ENCODE measurements at regions not wholly inside any gene's neighbourhood (a gene's known extent, or its start where the extent isn't known, plus 50 kb on each side); places are given as distances from the start of the nearest gene placed in this dataset.
"Not testable (repeated sequence)": the region's sequence is repeated elsewhere in the genome, so short reads cannot be mapped to it uniquely, and the experiment has no call there.

GRCh38 chr11:121372028-121372427 is 79.5 kb downstream of the SC5D start:
- DNase-seq = no peak
- no peak overlapping the region for H3K27ac ChIP-seq
- no peaks in the 10 kb centered on the region for H3K4me1 ChIP-seq
- TF ChIP-seq CTCF (IDR thresholded peaks at IDR 0.05 in 4 of 5, conservative IDR thresholded peaks at IDR 0.05 in 1 of 5) (no peak), POLR2A (IDR thresholded peaks at IDR 0.05) (no peak)
- no peaks in the 10 kb centered on the region for H3K9me3 ChIP-seq
- no peak for ATAC-seq
- H3K27me3 ChIP-seq = no peaks in the 10 kb centered on the region
- no peaks in the 10 kb centered on the region for H3K36me3 ChIP-seq
- in situ Hi-C loops (cut with MboI; ENCODE audit: low sequenced_read_pairs in 4 of 4) = no loop called here
- H3K4me3 ChIP-seq = no peak overlapping the region
- intact Hi-C loops (cut with DNase I; ENCODE audit: low total_unique reads) = no loop called here

GRCh38 chr11:121372671-121373429 is 79.3 kb upstream of the SORL1 start:
- ATAC-seq (no peak), DNase-seq (no peak)
- H3K27ac ChIP-seq = no peak overlapping the region
- in situ Hi-C loops (cut with MboI; ENCODE audit: low sequenced_read_pairs in 4 of 4) (no loop called here), intact Hi-C loops (cut with DNase I; ENCODE audit: low total_unique reads) (no loop called here)
- H3K36me3 ChIP-seq = no peaks in the 10 kb centered on the region
- H3K4me1 ChIP-seq = no peaks in the 10 kb centered on the region
- H3K9me3 ChIP-seq = no peaks in the 10 kb centered on the region
- TF ChIP-seq CTCF (IDR thresholded peaks at IDR 0.05 in 4 of 5, conservative IDR thresholded peaks at IDR 0.05 in 1 of 5) (no peak), POLR2A (IDR thresholded peaks at IDR 0.05) (no peak)
- no peak overlapping the region for H3K4me3 ChIP-seq
- H3K27me3 ChIP-seq = no peaks in the 10 kb centered on the region

GRCh38 chr11:121374286-121374985 is 77.7 kb upstream of the SORL1 start:
- Histone ChIP-seq H3K9me3 (no peaks in the 10 kb centered on the region), H3K27me3 (no peaks in the 10 kb centered on the region), H3K36me3 (no peaks in the 10 kb centered on the region), H3K4me3 (no peak overlapping the region), H3K4me1 (no peaks in the 10 kb centered on the region), H3K27ac (no peak overlapping the region)
- in situ Hi-C loops (cut with MboI; ENCODE audit: low sequenced_read_pairs in 4 of 4) = no loop called here
- no peak for DNase-seq
- ATAC-seq = no peak
- intact Hi-C loops (cut with DNase I; ENCODE audit: low total_unique reads) = no loop called here
- no peak for TF ChIP-seq POLR2A (IDR thresholded peaks at IDR 0.05)

GRCh38 chr11:121376130-121376529 is 76.0 kb upstream of the SORL1 start:
- no peaks in the 10 kb centered on the region for H3K9me3 ChIP-seq
- H3K4me1 ChIP-seq = no peaks in the 10 kb centered on the region
- in situ Hi-C loops (cut with MboI; ENCODE audit: low sequenced_read_pairs in 4 of 4) = no loop called here
- H3K27ac ChIP-seq = no peak overlapping the region
- TF ChIP-seq POLR2A (IDR thresholded peaks at IDR 0.05) = no peak
- TF ChIP-seq CTCF (IDR thresholded peaks at IDR 0.05 in 4 of 5, conservative IDR thresholded peaks at IDR 0.05 in 1 of 5) = no peak
- no peaks in the 10 kb centered on the region for H3K36me3 ChIP-seq
- DNase-seq (no peak), ATAC-seq (no peak)
- H3K27me3 ChIP-seq = no peaks in the 10 kb centered on the region
- intact Hi-C loops (cut with DNase I; ENCODE audit: low total_unique reads) = no loop called here
- H3K4me3 ChIP-seq = no peak overlapping the region

GRCh38 chr11:121379145-121379810 is 72.8 kb upstream of the SORL1 start:
- H3K4me1 ChIP-seq; intact Hi-C loops (cut with DNase I; ENCODE audit: low total_unique reads); ATAC-seq; H3K9me3 ChIP-seq; H3K27ac ChIP-seq; H3K4me3 ChIP-seq; H3K36me3 ChIP-seq; H3K27me3 ChIP-seq; DNase-seq; in situ Hi-C loops (cut with MboI; ENCODE audit: low sequenced_read_pairs in 4 of 4): not testable (repeated sequence)
